HCT116 (cell line): ENCODE measurements at regions not wholly inside any gene's neighbourhood (a gene's known extent, or its start where the extent isn't known, plus 50 kb on each side); places are given as distances from the start of the nearest gene placed in this dataset.

Experiments used
- ATAC-seq: fragments of 200-7000 bp; cut with Tn5 transposase; 2 replicates; pipeline ENCODE4 v1.9.1; 2020; ENCODE audit warnings: mild to moderate bottlenecking, moderate library complexity
- BruUV-seq: library from RNA; stranded (reverse); fragments of 400-500 nt; replicated peaks from 2 replicates; lab custom pipeline; 2021; lab: Mats Ljungman, UMichigan
- CTCF ChIA-PET: fragments of 300-600 bp; sonication (Branson Sonifier 250); formaldehyde crosslinking; loops from one replicate; lab custom pipeline; 2021; ENCODE audit warnings: antibody characterized with exemption; lab: Charles Lee
- POLR2A ChIA-PET: fragments of 300-600, 350-600 bp; sonication (Branson Sonifier 250); formaldehyde crosslinking; loops from one replicate; lab custom pipeline; 2021; ENCODE audit warnings: antibody characterized with exemption; lab: Charles Lee
- RAD21 ChIA-PET, 2 experiments: fragments of 300-600 bp; sonication (Branson Sonifier 250); formaldehyde crosslinking; loops; one replicate each; lab custom pipeline; 2023; ENCODE audit warnings: low total read pairs in 2 of 2; ENCODE audit not compliant: uncharacterized antibody in 2 of 2, unreplicated experiment in 2 of 2, low non-redundant PET in 1 of 2; lab: Charles Lee
- DNase-seq: peaks from one replicate; pipeline ENCODE4 v3.0.0-alpha.2; 2010; ENCODE audit warnings: low read depth, low spot score
- H2AFZ ChIP-seq: fragments of 200-600 bp; shearing (Covaris generic), sonication (generic); 2 replicates; pipeline ENCODE4 v1.6.1; 2017; ENCODE audit warnings: low read depth, mixed run types, mixed read lengths, antibody characterized with exemption, low read length; ENCODE audit not compliant: poor library complexity, severe bottlenecking
- H3K27ac ChIP-seq: 2 replicates; pipeline ENCODE4 v1.5.1; 2012; ENCODE audit warnings: low read depth, low read length
- H3K27me3 ChIP-seq: fragments of 200-600 bp; sonication (generic); 2 replicates; pipeline ENCODE4 v1.6.1; 2016; ENCODE audit warnings: mixed run types, low read length, mixed read lengths; ENCODE audit not compliant: insufficient read depth
- H3K36me3 ChIP-seq, 2 experiments: fragments of 200-500 bp in 1 of 2; fragments of 200-600 bp in 1 of 2; sonication (Bioruptor generic) in 1 of 2; sonication (generic) in 1 of 2; 2 replicates each; pipeline versions ENCODE4 v1.5.1 to v1.6.1; 2014 to 2016; ENCODE audit warnings: low read length in 2 of 2, inconsistent platforms in 1 of 2, mixed read lengths in 1 of 2, mixed run types in 1 of 2; ENCODE audit not compliant: insufficient read depth in 2 of 2, control insufficient read depth in 1 of 2
- H3K4me1 ChIP-seq, 2 experiments: fragments of 200-600 bp in 1 of 2; sonication (generic) in 1 of 2; 2 replicates each; pipeline versions ENCODE4 v1.5.1 to v1.6.1; 2012 to 2017; ENCODE audit warnings: low read length in 2 of 2, inconsistent platforms in 1 of 2, mild to moderate bottlenecking in 1 of 2, mixed read lengths in 1 of 2, mixed run types in 1 of 2, moderate library complexity in 1 of 2; ENCODE audit not compliant: insufficient read depth in 2 of 2, control insufficient read depth in 1 of 2
- H3K4me2 ChIP-seq: fragments of 200-600 bp; sonication (generic); 2 replicates; pipeline ENCODE4 v1.6.1; 2017; ENCODE audit warnings: mixed run types, low read length, mixed read lengths
- H3K4me3 ChIP-seq, 2 experiments: fragments of 200-600 bp in 1 of 2; sonication (generic) in 1 of 2; replicated peaks in 1 of 2; 2 replicates each; pipeline ENCODE4 v1.5.1; 2011 to 2016; ENCODE audit warnings: low read length in 2 of 2, control low read depth in 1 of 2, low read depth in 1 of 2, mild to moderate bottlenecking in 1 of 2, mixed read lengths in 1 of 2, mixed run types in 1 of 2
- H3K79me2 ChIP-seq: fragments of 200-600 bp; sonication (generic); 2 replicates; pipeline ENCODE4 v1.6.1; 2017; ENCODE audit warnings: mild to moderate bottlenecking, mixed run types, low read length, moderate library complexity, mixed read lengths; ENCODE audit not compliant: insufficient read depth
- H3K9ac ChIP-seq: fragments of 200-600 bp; sonication (generic); 2 replicates; pipeline ENCODE4 v1.6.1; 2016; ENCODE audit warnings: low read length, mixed read lengths
- H3K9me2 ChIP-seq: fragments of 200-600 bp; sonication (generic), shearing (Covaris generic); 2 replicates; pipeline ENCODE4 v1.6.1; 2017; ENCODE audit warnings: mixed run types, mild to moderate bottlenecking, moderate library complexity; ENCODE audit not compliant: insufficient read depth
- H3K9me3 ChIP-seq, 2 experiments: fragments of 200-500 bp in 1 of 2; fragments of 200-600 bp in 1 of 2; sonication (Bioruptor generic) in 1 of 2; sonication (generic) in 1 of 2; 2 replicates each; pipeline ENCODE4 v1.6.1; 2014 to 2017; ENCODE audit warnings: low read length in 2 of 2, mixed read lengths in 2 of 2, inconsistent platforms in 1 of 2, low read depth in 1 of 2, mild to moderate bottlenecking in 1 of 2, mixed run types in 1 of 2, moderate library complexity in 1 of 2; ENCODE audit not compliant: control insufficient read depth in 1 of 2, insufficient read depth in 1 of 2
- H4K20me1 ChIP-seq: fragments of 200-600 bp; sonication (generic), shearing (Covaris generic); 2 replicates; pipeline ENCODE4 v1.6.1; 2017; ENCODE audit warnings: mixed run types, mild to moderate bottlenecking, moderate library complexity; ENCODE audit not compliant: insufficient read depth
- CBX3 ChIP-seq: IDR thresholded peaks from 2 replicates; pipeline ENCODE4 v1.6.1; 2012; ENCODE audit warnings: low read depth
- EGR1 ChIP-seq: IDR thresholded peaks from 2 replicates; pipeline ENCODE4 v1.6.1; 2012; ENCODE audit warnings: low read depth
- EZH2 ChIP-seq: fragments of 200-600 bp; sonication (generic); IDR thresholded peaks from 2 replicates; pipeline ENCODE4 v1.6.1; 2017; ENCODE audit warnings: antibody characterized with exemption, mixed run types
- POLR2A ChIP-seq: IDR thresholded peaks from 2 replicates; pipeline ENCODE4 v1.7.0; 2011; ENCODE audit warnings: borderline replicate concordance; ENCODE audit not compliant: insufficient read depth, insufficient read length; ENCODE audit errors: extremely low read depth
- POLR2AphosphoS5 ChIP-seq: IDR thresholded peaks from 2 replicates; pipeline ENCODE4 v1.6.1; 2011; ENCODE audit warnings: mild to moderate bottlenecking, low read depth, low read length, moderate library complexity
- SP1 ChIP-seq: IDR thresholded peaks from 2 replicates; pipeline ENCODE4 v1.6.1; 2012; ENCODE audit warnings: low read depth
- SRF ChIP-seq: IDR thresholded peaks from 2 replicates; pipeline ENCODE4 v1.6.1; 2012; ENCODE audit warnings: low read depth
- intact Hi-C: fragments of 100-400 bp; cut with micrococcal nuclease; formaldehyde crosslinking; loops from 2 replicates; pipeline ENCODE4 v1.10.0; 2022

DNA sequence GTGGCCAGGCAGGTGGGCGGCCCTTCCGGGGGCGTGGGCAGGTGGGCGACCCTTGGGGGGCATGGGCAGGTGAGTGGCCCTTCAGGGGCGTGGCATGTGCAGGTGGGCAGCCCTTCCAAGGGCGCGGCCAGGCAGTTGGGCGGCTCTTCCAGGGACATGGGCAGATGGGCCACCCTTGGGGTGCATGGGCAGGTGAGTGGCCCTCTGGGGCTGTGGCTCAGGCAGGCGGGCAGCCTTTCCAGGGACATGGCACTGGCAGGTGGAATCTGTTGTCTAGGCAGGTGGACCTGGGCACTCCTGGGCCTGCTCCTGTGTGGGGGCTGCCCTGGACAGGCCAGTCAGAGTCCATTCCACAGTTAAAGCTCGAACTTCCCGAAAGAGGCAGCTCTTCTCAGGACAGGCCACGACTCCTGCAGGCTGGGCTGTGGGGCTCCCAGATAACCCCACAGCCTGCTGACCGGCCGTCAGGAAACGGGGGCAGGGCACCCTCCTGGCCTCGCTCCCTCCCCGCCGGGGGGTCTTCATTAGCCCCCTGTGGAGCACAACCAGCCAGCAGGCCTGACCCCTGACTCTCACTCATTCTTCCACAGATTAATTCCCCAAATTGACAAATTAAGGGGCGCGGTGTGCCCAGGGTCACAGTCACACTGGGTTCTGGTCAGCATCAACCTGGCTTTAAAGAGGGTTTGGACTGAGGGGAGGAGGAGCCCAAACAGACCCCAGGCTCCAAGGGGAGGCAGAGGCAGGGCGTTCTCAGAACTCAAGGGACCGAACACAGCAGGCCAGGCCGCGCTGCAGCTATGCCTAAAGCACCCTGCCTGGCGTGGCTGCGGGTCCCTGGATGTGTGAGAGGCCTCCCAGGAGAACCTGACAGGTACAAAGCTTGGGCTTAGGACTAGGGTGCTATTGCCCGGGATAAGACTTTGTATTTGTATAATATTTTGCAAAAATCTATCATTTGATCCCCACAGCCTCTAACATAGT, 130.0 kb downstream of the DLL1 start:
- no peaks in the 10 kb centered on the region for H3K79me2 ChIP-seq
- ChIA-PET POLR2A (no interaction called here), RAD21 (no interaction called here), CTCF (no interaction called here)
- H3K4me1 ChIP-seq, result peaks cover 7 to 10% of the 10 kb centered on the region in 2 experiments; a peak in 3 of 4 replicates
- no peak overlapping the region for H2AFZ ChIP-seq
- H3K9me3 ChIP-seq, result no peaks in the 10 kb centered on the region
- TF ChIP-seq CBX3 (no peak), EGR1 (peak; percentile 54)
- peak overlapping the region; percentile 49 for H3K4me2 ChIP-seq
- intact Hi-C loops, result loop anchor here (10.0 kb wide), 1 partner anchor 104 kb away; no protein-coding TSS in a partner anchor
- H3K9me2 ChIP-seq, result no peaks in the 10 kb centered on the region
- H3K27me3 ChIP-seq, result no peaks in the 10 kb centered on the region
- BruUV-seq, result no TSS peak
- H3K27ac ChIP-seq, result peak overlapping the region; percentile 62
- H3K9ac ChIP-seq, result no peak overlapping the region
- H3K36me3 ChIP-seq, result no peaks in the 10 kb centered on the region
- ATAC-seq (peak; percentile 64), DNase-seq (no peak)
- H4K20me1 ChIP-seq, result no peaks in the 10 kb centered on the region
- H3K4me3 ChIP-seq, result peak overlapping the region in 1 of 2 experiments; percentile 91; a peak in 2 of 4 replicates

DNA sequence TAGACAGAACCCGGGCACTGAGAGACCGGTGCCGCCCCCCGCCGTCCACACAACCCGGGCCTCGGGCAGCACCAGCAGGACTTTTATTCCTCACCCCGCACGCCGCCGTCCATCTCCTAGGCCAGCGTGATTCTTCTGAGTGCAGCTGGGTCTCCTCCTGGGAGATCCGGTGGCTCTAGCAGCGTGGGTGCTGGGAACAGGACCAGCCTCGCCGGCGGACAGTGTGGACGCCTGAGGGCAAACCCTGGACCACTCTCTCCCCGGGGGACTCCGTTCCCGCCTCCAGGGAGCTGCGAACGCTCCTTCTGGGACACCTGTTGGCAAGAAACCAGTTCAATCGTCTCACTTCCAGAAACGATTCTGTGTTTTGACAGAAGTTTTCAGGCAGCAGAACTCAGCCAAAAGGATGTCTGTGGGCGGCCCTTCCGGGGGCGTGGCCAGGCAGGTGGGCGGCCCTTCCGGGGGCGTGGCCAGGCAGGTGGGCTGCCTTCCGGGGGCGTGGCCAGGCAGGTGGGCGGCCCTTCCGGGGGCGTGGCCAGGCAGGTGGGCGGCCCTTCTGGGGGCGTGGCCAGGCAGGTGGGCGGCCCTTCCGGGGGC, 130.7 kb downstream of the DLL1 start:
- intact Hi-C loops, result loop anchor here (10.0 kb wide), 1 partner anchor 105 kb away; no protein-coding TSS in a partner anchor

More for the DNA sequence above, 130.7 kb downstream of the DLL1 start:
- Histone ChIP-seq H3K27me3 (no peaks in the 10 kb centered on the region), H3K27ac (peak overlapping the region; percentile 62), H4K20me1 (no peaks in the 10 kb centered on the region), H3K4me3 (peak overlapping the region; percentile 88 to 91), H2AFZ (no peak overlapping the region), H3K4me2 (peak overlapping the region; percentile 96), H3K9me2 (no peaks in the 10 kb centered on the region), H3K79me2 (no peaks in the 10 kb centered on the region), H3K4me1 (peaks cover 7 to 10% of the 10 kb centered on the region in 2 experiments; a peak in 3 of 4 replicates), H3K9ac (peak overlapping the region; percentile 70), H3K36me3 (no peaks in the 10 kb centered on the region), H3K9me3 (no peaks in the 10 kb centered on the region)
- ATAC-seq, result peak; percentile 69
- TF ChIP-seq POLR2A, result peak; percentile 19
- peak; percentile 57 for TF ChIP-seq POLR2AphosphoS5
- no peak for TF ChIP-seq CBX3
- TF ChIP-seq EZH2, result no peak
- peak; percentile 87 for TF ChIP-seq SP1
- TF ChIP-seq EGR1, result peak; percentile 94
- TF ChIP-seq SRF, result no peak; the same call in 1 of the 2 replicates
- RAD21 ChIA-PET, result no interaction called here
- CTCF ChIA-PET, result no interaction called here
- POLR2A ChIA-PET, result no interaction called here
- peak; percentile 28 for DNase-seq
- BruUV-seq, result TSS peak; percentile 77
